GM10266 (cell line): ENCODE measurements at regions not wholly inside any gene's neighbourhood (a gene's known extent, or its start where the extent isn't known, plus 50 kb on each side); places are given as distances from the start of the nearest gene placed in this dataset.

Experiments used
- DNase-seq: peaks from one replicate; pipeline ENCODE4 v3.0.0; 2012; ENCODE audit errors: extremely low spot score
- TF ChIP-seq, protein P1 (sequence below): IDR thresholded peaks from 2 replicates; pipeline ENCODE4 v1.5.1; 2012; ENCODE audit warnings: mild to moderate bottlenecking, low read depth; ENCODE audit not compliant: control insufficient read depth, insufficient read depth; ENCODE audit errors: missing control alignments

DNA sequence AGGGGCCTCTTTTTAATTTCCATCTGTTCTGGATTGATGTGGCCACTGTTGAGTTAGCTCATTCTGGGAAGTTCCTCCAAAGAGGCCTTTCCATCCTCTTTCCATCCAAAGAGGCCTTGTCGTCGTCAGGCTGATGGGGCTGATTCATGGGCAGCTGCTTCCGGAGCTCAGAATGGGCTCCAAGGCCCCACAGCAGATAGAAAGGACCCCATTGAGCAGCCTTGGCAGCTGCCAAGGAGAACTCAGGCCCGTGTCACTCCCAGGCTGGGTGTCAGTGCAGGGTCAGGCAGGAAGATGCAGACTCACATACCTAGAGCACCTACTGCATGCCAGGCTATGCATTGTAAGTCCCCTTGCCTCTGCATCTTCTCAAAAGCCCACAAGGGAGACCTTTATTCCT lies 524.1 kb downstream of the MIAT start:
- DNase-seq: no peak
- TF ChIP-seq, protein P1, sequence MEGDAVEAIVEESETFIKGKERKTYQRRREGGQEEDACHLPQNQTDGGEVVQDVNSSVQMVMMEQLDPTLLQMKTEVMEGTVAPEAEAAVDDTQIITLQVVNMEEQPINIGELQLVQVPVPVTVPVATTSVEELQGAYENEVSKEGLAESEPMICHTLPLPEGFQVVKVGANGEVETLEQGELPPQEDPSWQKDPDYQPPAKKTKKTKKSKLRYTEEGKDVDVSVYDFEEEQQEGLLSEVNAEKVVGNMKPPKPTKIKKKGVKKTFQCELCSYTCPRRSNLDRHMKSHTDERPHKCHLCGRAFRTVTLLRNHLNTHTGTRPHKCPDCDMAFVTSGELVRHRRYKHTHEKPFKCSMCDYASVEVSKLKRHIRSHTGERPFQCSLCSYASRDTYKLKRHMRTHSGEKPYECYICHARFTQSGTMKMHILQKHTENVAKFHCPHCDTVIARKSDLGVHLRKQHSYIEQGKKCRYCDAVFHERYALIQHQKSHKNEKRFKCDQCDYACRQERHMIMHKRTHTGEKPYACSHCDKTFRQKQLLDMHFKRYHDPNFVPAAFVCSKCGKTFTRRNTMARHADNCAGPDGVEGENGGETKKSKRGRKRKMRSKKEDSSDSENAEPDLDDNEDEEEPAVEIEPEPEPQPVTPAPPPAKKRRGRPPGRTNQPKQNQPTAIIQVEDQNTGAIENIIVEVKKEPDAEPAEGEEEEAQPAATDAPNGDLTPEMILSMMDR: no peak

DNA sequence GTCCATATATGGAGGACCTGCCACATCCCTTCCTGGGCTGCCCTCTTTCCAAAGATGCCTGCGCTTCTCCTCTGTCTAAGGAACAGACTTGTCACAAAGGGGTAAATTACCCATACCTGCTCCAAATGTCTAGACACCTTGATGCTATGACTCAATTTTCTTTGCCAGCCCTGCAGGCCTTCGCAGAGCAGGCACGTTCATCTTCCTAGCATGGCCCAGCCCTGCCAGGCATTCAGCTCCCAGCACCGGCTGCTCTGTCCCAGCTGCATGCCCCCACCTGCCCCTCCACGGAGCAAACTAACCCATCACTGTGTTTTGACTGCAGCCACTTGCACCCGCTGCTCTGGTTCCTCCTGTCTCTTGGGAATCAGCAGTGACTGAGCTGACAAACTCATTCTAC lies 526.1 kb downstream of the MIAT start:
- TF ChIP-seq, protein P1: no peak
- DNase-seq: no peak

DNA sequence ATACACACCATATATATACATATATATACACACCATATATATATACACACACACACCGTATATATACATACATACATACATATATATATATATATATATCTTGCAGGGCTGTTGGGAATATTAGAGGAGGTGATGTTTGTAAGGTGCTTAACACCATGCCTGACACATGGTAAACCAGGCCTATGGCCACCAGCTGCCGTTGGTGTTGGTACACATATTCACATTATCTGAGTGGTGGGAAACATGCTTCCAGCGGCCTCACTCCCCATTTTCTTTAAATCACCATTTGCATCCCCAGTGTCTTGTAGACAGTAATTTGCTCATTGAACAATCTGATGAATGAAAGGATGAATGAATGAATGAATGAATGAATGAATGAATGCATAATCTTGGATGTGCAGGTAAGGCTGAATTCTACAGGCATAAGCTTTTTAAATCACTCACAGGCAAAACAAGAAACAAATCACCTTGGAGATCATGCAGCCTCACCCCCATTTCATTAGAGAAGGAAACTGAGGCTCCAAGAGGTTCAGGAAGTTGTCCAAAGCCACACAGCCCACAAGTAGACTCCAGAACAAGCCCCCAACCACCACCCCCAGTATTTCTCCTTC lies 527.8 kb downstream of the MIAT start:
- DNase-seq: no peak
- TF ChIP-seq, protein P1: no peak

DNA sequence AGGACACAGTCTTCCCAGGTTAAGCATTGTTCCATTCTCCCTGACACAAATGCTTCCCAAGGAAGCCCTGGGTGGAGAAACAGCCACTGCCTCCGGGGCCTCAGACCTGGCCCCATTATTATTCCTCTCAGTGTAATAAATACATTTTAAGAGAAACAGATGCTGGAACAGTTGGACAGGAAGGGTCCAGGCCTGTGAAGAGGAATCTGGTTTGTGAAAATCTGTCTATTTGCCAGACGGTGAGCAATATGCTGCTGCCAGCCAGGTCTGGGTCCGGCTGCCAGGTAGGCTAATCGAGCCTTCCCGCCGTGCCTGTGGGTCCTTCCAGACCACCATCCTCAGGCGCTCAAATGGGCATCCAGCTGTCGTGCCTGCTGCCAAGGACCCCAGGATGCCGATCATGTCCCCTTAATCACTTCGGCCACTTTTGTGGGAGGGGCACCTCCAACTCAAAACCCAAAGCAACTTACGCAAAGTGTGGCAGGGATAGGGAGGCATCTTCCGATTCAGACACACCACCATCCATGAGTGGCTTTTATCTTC lies 528.4 kb downstream of the MIAT start:
- TF ChIP-seq, protein P1: no peak
- DNase-seq: no peak

DNA sequence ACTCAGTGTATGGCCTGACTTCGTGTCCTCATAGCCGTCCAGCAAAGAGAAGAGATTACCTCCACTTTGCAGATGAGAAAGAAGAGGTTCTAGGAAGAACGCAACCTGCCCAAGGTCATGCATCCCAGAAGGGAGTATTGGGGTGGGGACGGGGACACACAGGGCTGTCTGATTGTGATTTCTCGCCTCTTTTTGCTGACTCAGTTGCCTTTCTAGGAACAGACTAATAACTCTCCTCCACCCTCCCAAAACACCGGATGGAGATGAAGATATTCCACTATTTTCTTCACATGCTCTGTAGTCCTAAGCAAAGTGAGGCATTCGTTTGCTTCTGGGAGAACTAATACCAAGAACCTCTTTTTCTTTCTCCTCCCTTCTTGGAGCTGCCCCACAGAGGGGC lies 529.3 kb downstream of the MIAT start:
- TF ChIP-seq, protein P1: no peak

DNA sequence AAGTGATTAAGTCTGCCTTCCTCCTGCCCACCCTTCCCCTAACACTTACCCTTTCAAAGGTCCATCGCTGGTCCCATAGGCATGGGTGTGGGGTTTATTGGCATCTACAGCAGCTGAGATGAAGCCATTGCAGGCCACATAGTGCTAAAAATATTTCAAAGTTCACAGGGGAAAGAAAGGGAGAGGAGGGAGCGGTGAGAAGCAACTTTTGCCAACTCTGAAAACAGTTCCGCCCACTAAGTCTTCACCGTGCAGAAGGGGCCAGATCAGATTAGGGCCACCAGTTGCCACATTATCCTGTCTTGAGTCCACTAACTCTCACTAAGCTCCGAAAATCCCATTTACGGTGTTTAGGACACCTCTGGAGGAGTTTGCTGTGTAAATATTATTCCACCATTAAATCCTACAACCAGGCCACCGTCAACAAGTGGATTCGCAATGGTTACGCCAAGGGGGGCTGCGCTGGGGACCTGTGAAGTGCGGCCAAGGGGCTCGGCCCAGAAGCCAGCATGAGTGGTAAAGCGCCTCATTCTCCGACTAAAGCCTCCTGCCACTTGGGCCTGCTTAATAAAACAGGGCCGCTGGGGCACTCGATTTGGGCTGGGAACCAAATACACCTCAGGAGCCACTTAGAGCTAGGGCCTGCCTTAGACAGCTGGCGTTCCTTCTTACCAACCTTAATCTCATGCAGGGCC lies 534.9 kb downstream of the MIAT start:
- TF ChIP-seq, protein P1: no peak
- DNase-seq: no peak

More for the DNA sequence above, 529.3 kb downstream of the MIAT start:
- no peak for DNase-seq

DNA sequence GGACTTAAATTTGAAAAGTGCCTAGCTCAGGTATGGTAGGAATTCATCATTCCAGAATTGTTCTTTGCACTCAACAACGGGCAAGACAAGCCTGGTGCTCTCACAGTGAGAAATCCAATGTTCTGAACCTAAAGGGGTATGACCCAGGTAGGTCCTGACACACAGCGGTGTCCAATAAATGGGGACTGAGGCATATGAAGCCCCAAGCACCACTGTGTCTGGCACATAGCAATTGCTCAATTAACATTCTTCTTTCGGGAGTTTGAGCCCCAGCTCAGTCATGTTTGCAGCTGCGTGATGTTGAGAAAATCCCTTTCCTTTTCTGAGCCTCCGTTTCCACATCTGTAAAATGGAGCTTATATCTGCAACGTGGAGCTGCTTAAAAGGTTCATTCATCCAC lies 535.8 kb downstream of the MIAT start:
- no peak for DNase-seq
- TF ChIP-seq, protein P1: no peak
